HG03280 (cell line): ENCODE measurements at regions not wholly inside any gene's neighbourhood (a gene's known extent, or its start where the extent isn't known, plus 50 kb on each side); places are given as distances from the start of the nearest gene placed in this dataset.
A peak's percentile ranks its signal among the peaks of the same experiment; 100 is the strongest.

Source experiments
- ATAC-seq: cut with Tn5 transposase; IDR thresholded peaks from one replicate; pipeline ENCODE4 v1.9.1; 2021; ENCODE audit warnings: mild to moderate bottlenecking, moderate library complexity; ENCODE audit not compliant: unreplicated experiment

DNA sequence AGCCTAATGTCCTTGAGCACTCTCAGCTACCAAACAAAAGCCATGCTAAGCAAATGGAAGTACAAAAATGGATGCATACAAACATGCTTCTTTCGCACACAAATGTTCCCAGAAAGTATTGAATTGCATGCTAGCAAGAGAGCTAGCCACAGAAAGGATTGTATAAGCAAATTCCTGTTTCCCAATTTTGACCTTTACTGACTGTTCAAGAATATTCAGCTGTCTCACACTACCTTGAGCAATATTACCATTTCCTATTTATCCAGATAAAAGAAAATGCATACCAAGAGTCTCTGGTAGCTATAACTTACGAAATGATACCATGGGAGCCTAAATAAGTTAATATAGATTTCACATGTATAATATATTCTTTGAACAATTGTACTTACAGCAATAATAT is 264.6 kb downstream of the TMEM167A start:
- ATAC-seq: no peak

DNA sequence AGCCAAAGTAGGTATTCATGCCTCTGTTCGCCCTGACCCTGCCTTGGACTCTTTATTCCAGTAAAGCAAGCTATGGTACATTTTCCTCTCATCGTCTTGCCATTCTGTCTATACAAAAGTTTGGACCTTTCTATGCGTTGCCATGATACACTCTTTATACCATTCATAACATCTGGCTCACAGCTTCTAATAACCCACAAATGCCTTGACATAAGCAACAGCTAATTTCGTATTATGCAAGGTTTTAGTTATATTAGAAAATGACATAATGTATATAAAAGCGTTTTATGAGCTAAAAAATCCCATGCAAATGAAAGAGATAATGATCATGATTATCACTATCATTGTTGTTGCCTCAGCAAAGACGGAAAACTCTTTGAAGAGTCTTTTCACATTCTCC is 265.7 kb downstream of the TMEM167A start:
- no peak for ATAC-seq

DNA sequence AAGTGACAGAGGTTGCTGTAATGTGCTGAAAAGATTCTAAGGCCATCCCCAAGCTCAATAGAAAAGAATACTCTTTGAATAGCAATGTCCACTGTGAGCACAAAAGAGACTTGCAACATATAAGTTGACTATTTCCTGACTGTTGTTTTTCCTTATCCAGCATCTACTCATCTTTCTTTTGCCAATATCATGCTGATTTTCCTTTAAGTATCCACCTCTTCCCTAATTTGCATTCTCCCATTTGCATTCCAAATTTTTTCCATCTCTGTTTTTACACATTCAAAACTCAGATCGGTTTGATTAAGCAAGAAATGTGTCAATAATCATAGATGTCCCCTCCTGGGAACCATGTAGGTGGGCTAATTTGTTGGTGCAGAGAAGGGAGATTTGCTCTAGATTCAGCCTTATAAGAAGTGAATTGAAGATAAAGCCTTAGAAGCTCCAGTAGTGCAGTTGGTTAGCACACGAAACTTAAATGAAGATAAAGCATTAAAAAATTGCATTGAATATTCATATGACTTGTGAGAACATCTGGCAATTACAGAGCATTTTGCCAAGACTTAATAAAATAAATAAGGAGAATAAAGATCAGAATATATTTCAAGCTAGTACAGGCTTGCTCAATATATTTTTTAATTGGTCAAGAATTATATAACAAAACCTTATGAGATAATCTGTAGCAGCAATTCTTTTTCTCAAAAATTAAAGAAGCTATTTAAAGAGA is 267.6 kb downstream of the TMEM167A start:
- ATAC-seq: no peak

DNA sequence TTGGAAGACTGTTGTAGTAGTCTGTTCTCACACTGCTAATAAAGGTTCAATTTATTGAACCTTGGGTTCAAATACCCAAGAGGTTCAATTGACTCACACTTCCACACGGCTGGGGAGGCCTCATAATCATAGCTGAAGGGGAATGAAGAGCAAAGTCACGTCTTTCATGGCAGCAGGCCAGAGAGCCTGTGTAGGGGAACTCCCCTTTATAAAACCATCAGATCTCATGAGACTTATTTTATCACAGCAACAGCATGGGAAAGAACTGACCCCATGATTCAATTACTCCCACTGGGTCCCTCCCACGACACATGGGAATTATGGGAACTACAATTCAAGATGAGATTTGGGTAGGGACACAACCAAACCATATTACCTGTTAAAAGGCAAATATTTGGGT is 268.2 kb downstream of the TMEM167A start:
- ATAC-seq: no peak

DNA sequence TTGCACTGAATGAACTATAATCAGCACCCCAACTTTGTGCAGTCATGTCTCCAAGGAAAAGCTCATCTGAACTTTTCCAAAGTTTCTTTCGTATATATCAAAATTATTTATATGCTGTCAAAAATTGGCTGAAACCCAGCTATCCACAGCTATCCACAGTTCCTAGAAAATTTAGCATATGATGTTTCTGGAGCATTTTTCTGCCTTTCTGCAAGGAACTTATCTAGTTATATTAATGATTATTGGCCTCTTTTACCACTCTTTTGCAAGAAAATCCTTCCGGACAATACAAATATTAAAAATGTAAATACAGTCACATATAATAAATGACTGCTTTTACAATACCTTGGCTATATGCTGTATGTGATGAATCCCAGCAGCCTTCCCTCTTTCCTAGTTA is 270.2 kb downstream of the TMEM167A start:
- ATAC-seq: no peak

DNA sequence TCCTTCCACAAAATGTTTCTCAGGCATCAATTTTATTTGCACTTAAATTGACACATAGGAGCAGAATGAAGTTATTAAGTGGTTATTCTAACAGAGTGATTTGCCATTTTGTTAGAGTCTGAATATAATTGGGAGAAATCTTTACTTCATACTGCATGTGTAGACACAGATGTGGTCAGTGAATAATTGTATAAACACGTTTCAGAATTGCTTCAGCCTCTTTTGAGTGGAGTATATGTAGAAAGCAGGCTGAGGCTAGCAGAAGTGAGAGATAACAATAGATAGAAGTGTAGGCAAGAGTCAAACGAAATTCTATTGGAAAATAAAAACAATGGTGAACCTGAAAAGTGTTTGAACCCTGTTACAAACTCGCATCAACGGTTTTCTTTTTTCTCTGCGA is 270.7 kb downstream of the TMEM167A start:
- ATAC-seq: no peak

DNA sequence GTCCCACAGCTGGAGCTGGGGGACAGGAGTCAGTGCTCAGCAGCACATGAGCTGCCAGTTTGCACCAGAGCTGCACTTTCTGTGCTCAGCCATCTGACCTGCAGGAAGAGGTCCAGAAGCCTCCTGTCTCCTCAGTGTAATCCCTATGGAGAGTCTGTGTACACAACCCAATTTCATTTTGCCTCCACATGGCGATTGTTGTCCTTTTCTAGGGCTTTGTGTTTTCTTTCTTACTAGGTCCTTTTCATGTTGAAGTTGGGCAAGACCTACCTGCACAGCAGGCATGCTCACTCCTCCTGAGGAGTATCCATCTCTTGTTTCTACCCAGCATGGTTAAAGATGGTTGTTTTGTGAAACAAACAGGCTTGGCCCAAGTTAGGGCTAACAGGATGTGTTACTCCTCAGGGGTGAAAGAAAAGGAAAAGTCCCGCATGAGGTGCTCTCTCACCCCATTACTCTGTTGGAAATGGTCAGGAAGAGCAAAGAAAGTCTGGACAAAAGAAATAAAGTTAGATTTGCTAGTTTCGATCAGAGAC is 273.0 kb downstream of the TMEM167A start:
- no peak for ATAC-seq

DNA sequence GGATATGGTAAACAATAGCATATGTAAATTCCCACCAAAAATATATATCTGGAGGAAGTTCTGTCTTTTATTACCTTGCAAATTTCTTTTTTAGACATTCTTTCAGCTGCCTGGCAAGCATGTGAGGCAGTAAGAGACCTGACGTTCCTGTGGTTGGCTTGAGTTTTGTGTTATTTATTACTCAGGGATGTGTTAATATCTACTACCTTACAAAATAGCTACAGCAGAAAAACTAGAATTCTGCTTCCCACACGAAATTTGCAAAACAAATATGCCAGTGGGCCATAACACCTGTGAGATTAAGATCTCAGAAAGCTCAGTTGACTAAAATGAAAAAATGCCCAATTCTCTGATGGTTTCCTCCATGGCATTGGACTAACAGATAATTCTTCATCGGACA is 274.2 kb downstream of the TMEM167A start:
- no peak for ATAC-seq

DNA sequence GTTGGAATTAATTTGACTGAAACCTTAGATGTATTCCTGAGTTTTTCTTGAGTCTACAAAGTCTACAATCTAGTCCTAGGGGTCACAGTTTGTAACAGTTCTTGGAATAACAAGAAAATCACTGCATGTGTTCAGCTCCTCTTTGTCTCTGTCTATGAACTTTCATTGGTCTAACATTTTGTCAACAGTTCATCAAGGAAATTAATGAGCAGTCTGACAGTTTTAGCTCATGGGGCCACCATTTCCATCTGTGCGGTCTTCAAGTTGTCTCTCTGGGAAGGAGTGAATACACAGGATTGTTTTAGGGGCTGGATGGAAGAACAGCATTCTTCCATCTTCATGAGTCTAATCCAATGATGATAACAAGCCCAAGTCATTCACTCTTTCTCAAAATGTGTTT is 276.4 kb downstream of the TMEM167A start:
- no peak for ATAC-seq

DNA sequence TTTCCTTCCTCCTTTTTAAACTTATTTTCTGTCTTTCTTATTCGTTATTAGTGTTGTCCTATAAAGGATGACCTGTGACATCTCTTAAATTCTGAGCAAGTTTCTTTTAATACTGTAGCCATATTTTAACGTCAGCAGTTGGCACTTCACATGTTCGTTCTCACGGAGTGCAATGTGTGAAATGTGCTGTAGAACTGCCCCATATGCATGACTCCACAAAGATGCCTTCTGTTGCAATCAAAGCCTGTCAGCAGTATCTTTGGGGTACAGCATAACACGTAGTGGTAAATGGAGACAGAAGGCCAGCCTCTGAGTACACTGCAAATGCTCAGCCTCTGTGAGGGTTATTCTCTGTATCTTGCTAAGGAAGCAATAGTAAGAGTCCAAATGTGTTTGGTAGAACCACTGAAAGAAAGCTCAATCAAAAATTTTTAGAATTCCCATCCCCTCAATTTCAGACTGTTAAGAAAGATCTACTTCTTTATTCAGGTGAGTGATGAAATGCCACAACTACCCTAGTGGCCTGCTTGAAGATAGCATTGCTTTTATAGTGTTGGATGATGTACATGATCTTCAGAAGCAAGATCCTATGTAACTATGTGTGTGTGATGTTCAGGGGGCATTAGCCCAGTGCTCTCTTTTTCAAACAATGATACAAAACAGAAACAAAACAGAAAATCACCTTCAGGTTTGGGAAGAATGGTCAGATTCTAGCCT is 277.7 kb downstream of the TMEM167A start:
- peak; percentile 51 for ATAC-seq

DNA sequence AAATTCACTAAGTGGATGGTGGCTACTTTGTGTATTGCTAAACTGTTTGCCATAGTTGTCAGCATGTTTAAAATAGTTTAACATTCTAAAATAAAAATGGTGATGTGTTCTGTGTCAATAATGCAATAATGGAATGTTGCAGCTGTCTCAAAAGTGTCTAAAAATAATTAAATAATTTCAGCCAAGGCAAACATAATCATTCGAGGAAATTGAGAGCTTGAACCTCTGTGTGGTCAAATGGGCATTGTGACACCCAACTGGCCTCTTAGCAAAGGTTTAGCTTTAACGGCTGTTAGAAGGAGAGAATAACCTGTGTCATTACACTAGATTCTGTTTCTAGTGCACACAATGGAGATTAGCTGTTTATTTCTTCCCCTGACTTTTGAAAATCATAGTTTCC is 278.5 kb downstream of the TMEM167A start:
- ATAC-seq: no peak

DNA sequence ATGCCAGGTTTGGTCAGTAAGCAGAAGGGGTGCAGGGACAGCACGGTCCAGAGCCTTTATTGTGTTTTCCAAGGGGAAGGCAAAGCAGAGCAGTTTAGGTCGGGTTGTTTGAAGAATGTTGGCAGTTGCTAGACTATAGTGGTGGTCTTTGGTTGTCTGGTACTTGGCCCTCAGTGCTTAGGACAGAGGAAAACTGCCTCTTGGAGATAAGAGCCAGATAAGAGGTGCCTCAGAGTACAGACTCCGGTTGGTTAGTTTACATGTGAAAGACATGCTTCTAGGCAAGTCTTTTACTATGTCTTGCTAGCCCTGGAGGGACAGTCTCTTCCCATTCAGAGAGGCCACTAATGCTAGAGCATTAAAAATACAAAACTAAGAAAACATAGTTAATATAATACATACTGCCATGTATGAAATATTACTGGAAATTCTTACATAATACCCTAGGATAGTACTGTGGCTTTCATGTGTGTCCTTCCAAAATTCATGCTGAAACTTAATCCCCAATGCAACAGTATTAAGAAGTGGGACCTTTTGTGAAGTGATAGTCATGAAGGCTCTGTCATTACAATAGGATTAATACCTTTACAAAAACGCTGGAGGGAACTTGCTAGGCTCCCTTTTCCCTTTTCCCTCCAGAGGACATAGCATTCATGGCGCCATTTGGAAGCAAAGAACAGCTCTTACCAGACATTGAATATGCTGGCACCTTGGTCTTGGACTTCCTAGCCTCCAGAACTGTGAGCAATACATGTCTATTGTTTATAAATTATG is 280.4 kb downstream of the TMEM167A start:
- no peak for ATAC-seq

DNA sequence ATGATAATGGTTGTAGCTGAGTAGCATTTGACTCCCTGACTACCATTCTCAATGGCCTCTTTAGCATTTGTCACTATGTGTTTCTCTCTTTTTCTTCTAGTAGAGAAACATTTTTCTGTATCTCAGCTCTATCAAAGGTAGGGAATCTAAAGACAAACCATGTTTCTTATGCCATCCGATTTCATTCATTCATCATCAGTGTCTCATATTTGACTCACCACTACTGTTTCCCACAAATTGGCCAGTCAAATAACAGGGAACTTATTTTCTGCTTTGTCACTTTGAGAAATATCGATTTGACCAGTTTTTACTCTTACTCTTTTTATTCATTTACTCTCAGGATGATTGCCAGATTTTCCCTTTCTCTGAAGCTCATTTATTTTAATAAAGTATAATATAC is 282.3 kb downstream of the TMEM167A start:
- ATAC-seq: no peak

DNA sequence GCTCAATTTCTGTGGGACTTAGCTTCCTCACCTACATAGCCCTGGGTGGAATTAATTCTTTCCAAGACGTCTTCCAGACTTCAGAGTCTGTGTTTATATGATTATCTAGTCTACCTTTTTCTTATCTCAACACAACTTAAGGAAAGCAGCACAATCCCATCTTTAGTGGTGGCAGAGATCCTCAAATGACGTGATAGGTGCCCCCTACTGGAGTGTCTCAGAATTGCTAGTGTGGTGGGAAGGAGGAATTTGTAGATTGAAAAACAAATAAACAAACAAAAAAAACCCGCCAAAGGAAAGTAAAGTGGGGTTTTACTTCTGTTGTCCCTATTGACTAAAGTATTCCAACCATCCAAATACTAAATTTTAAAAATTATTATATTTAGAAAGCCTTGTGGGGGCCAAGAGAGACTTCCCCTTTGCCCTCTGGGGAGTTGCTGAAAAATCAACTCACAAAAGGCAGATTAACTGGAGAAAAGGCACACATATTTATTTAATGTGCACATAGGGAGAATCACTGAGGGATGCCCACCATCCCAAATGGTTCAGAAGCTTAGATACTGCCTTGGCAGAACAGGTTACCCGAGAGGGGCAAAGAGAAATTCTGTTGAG is 283.3 kb downstream of the TMEM167A start:
- no peak for ATAC-seq

DNA sequence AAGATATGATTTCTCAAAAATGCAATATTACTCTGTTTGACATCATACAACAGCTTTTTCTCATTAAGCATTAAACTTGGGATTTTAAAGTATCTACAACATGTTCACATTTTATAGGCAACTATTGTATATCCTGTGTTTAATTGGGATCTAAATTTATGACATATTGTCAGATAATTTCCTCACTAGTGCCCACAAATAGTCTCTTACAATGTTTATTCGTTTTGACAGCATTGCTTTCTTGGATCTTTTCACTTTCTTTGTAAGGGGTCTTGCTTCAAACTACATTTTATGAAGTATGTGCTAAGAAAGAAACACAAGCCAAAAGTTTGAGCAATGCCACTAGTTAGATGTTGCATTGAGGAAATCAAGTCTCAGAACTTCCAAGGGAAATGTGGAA is 285.1 kb downstream of the TMEM167A start:
- no peak for ATAC-seq

DNA sequence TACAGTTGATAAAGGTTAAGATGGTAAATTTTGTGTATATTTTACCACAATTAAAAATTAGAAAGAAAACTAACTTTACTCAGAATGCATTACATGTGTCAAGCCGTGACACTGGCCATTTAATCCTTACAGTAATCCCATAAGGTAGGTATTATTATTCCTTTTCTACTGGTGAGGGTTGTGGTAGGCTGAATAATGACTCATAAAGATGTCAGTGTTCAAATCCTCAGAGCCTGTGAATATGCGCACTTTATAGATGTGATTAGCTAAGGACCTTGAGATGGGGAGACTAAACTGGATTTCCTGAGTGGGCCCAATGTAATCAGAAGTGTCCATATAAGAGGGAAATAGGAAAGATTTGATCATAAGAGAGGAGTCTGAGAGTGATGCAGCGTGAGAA is 288.1 kb downstream of the TMEM167A start:
- no peak for ATAC-seq

DNA sequence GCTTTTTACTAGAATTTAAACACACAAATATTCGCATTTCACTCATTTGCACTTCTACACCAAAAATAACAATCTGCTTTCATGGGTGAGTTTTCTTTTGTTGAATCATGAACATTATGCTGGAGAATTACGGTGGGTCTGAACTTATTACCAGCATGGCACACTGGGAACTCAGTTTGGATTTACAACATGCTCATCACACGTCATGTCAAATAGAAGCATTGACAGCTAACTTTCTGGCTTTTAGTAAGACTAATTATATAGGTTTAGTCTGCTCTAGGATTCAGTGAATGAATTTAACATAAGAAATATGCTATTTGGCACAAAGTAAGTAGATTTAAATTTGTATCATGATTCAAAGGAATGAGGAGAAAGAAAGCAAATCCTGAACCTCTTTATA is 290.4 kb downstream of the TMEM167A start:
- ATAC-seq: no peak

DNA sequence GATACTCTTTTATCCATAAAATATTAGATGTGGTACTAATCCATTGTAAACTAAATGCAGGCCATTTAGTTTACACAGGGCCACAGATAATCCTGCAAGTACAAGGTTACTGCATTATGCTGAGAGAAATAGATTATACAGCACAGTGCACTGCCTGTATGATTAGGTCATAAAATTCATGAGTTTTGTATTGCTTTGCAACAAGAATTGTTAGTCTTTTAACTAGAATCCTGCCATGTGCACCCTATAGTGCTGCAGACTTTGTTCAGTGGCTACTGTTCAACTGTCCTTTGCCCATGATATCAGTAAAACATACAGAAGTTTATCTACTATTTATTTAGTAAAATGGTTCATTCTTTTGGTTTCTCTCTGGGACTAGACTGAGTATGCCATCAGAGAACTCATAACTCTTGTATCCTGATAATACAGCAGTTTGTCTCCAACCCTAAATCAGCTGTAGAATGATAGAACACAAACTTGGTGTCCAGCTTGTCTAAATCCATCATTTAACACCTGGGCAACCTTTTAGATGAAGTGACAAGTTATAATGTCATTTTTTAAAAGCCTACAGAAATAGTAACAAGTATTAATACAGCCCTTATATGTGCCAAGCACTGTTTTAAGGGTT is 291.2 kb downstream of the TMEM167A start:
- ATAC-seq: no peak

DNA sequence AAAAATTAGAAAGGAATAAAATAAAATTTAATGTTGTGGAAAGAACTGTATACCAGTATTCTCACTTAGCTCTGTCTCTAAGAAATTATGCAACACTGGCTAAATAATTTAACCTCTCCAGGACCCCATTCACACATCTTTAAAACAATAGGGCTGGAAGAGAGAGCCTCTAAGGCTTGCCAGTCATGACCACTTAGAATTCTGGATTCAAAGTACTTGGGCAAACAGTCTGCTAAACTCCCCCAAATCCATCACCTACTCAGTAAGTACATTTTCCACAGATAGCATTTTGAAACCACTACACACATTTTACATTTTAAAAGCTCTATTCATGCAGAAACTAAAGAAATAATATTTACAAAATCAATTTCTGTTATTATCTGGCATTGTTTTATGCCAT is 291.7 kb downstream of the TMEM167A start:
- no peak for ATAC-seq

DNA sequence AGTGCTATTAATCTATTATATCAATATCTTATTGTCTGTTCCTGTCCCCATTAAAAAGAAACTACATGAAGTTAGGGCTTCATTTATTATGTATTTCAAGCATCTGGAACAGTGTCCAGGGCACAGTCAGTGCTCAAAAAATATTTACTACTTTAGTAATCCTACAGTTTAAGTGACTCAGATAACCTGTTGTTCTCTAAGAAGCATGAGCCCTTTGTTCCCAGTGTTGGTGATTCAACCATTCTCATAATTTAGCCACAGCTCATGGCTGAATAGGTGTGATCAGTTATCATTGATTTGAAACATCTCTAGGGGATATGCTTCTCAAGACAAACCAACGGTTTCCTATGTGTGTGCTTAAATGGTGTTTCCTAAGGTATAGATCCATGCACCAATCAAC is 292.7 kb downstream of the TMEM167A start:
- ATAC-seq: no peak

DNA sequence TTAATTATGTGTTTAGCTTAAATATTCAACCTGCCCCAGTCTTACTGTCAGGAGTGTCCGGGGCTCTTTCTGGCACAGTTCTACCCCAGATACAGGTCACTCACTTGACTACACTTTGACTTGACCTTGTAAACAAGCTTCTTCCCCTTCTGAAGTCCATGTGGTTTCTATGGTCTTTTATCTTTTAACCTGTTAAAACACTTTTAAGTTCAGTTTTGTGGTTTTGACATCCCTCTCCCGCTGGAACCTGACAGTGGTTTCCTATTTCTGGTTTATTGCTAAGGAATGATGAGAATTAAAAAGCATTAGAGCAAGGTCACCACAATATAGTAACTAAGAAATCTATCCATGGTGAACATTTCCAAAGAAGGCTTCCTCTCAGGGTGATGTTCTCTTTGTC is 300.1 kb downstream of the TMEM167A start:
- no peak for ATAC-seq
